ENCODE measurements at regions not wholly inside any gene's neighbourhood (a gene's known extent, or its start where the extent isn't known, plus 50 kb on each side); places are given as distances from the start of the nearest gene placed in this dataset.

- Mint-ChIP-seq H3K27ac (no peak overlapping the region), H3K4me1 (no peaks in the 10 kb centered on the region), H3K9me3 (peaks cover 0 to 3% (median 0%) of the 10 kb centered on the region in 7 donors), H3K36me3 (no peaks in the 10 kb centered on the region), H3K4me3 (no peak overlapping the region), H3K27me3 (ENCODE audit: low read depth in 3 of 3) (no peaks in the 10 kb centered on the region)
- H3K9me3 ChIP-seq (replicated peaks in 1 of 2; ENCODE audit: control insufficient read depth in 1 of 2, insufficient read depth in 1 of 2, low read length in 2 of 2): no peaks in the 10 kb centered on the region
- no peaks in the 10 kb centered on the region for H3K36me3 ChIP-seq (replicated peaks in 1 of 2; ENCODE audit: control insufficient read depth in 1 of 2, insufficient read depth in 2 of 2, low read length in 2 of 2)
- no peak overlapping the region for H3K4me2 ChIP-seq (replicated peaks; ENCODE audit: extremely low read depth, low read length, poor library complexity, severe bottlenecking)
- H3K27ac ChIP-seq (ENCODE audit: low read depth in 1 of 2, low read length in 2 of 2): no peak overlapping the region
- H4K20me1 ChIP-seq (ENCODE audit: insufficient read depth, low read length): no peaks in the 10 kb centered on the region
- intact Hi-C loops (cut with micrococcal nuclease): no loop called here
- no CpG with 5 or more reads among the region's 2 CpGs for WGBS (ENCODE audit: insufficient coverage)
- H3K79me2 ChIP-seq (ENCODE audit: insufficient read depth, low read length): no peaks in the 10 kb centered on the region
- no peak for TF ChIP-seq CTCF (IDR thresholded peaks at IDR 0.05)
- no peaks in the 10 kb centered on the region for H3K4me1 ChIP-seq (ENCODE audit: control insufficient read depth in 1 of 2, insufficient read depth in 2 of 2, low read length in 2 of 2)
- no peak overlapping the region for H3K9ac ChIP-seq (ENCODE audit: insufficient read depth, low read length, poor library complexity, severe bottlenecking)
- H3K27me3 ChIP-seq (ENCODE audit: control insufficient read depth in 2 of 2, insufficient read depth in 2 of 2, low read length in 2 of 2): no peaks in the 10 kb centered on the region
- no peak overlapping the region for H2AFZ ChIP-seq (ENCODE audit: insufficient read depth, low read depth, low read length, poor library complexity, severe bottlenecking)
- no peak for DNase-seq
- H3K4me3 ChIP-seq (replicated peaks in 1 of 3; ENCODE audit: low read depth in 2 of 3, low read length in 3 of 3): no peak overlapping the region
Observed at GRCh38 chr4:180966312-180966711, 1276.9 kb upstream of the TENM3 start.

- Histone ChIP-seq H3K4me1 (ENCODE audit: control insufficient read depth in 1 of 2, insufficient read depth in 2 of 2, low read length in 2 of 2) (no peaks in the 10 kb centered on the region), H3K9ac (ENCODE audit: insufficient read depth, low read length, poor library complexity, severe bottlenecking) (no peak overlapping the region), H3K4me2 (replicated peaks; ENCODE audit: extremely low read depth, low read length, poor library complexity, severe bottlenecking) (no peak overlapping the region), H3K4me3 (replicated peaks in 1 of 3; ENCODE audit: low read depth in 2 of 3, low read length in 3 of 3) (no peak overlapping the region), H3K79me2 (ENCODE audit: insufficient read depth, low read length) (no peaks in the 10 kb centered on the region), H3K27me3 (ENCODE audit: control insufficient read depth in 2 of 2, insufficient read depth in 2 of 2, low read length in 2 of 2) (no peaks in the 10 kb centered on the region), H3K27ac (ENCODE audit: low read depth in 1 of 2, low read length in 2 of 2) (no peak overlapping the region), H2AFZ (ENCODE audit: insufficient read depth, low read depth, low read length, poor library complexity, severe bottlenecking) (no peak overlapping the region), H4K20me1 (ENCODE audit: insufficient read depth, low read length) (no peaks in the 10 kb centered on the region), H3K36me3 (replicated peaks in 1 of 2; ENCODE audit: control insufficient read depth in 1 of 2, insufficient read depth in 2 of 2, low read length in 2 of 2) (no peaks in the 10 kb centered on the region), H3K9me3 (replicated peaks in 1 of 2; ENCODE audit: control insufficient read depth in 1 of 2, insufficient read depth in 1 of 2, low read length in 2 of 2) (no peaks in the 10 kb centered on the region)
- TF ChIP-seq CTCF (IDR thresholded peaks at IDR 0.05): no peak
- Mint-ChIP-seq H3K27me3 (ENCODE audit: low read depth in 3 of 3) (no peaks in the 10 kb centered on the region), H3K27ac (peak overlapping the region in 1 of 7 donors; percentile 72), H3K36me3 (no peaks in the 10 kb centered on the region), H3K9me3 (peaks cover 0 to 3% (median 0%) of the 10 kb centered on the region in 7 donors), H3K4me3 (no peak overlapping the region), H3K4me1 (no peaks in the 10 kb centered on the region)
- intact Hi-C loops (cut with micrococcal nuclease): no loop called here
- DNase-seq: no peak
- 71% methylated on average over 3 of the region's 3 CpGs for WGBS (ENCODE audit: insufficient coverage)
Observed at GRCh38 chr4:180967936-180968335, 1275.3 kb upstream of the TENM3 start.

All from CD14-positive monocyte (primary cell).